ENCODE measurements at regions not wholly inside any gene's neighbourhood (a gene's known extent, or its start where the extent isn't known, plus 50 kb on each side); places are given as distances from the start of the nearest gene placed in this dataset.
"Not testable (repeated sequence)": the region's sequence is repeated elsewhere in the genome, so short reads cannot be mapped to it uniquely, and the experiment has no call there.

GRCh38 chr16:15223398-15223797 is 129.3 kb upstream of the RRN3 start:
- not testable (repeated sequence) for H3K4me3 ChIP-seq, H3K27ac ChIP-seq

GRCh38 chr16:15219679-15220615 is 125.9 kb upstream of the RRN3 start:
- H3K4me1 ChIP-seq; H3K4me3 ChIP-seq; H3K36me3 ChIP-seq; intact Hi-C loops (cut with DNase I); H3K9me3 ChIP-seq; H3K27me3 ChIP-seq; DNase-seq (ENCODE audit: low spot score in 2 of 2); H3K27ac ChIP-seq: not testable (repeated sequence)
- peak; percentile 46 to 71 (median 70) for TF ChIP-seq CTCF (IDR thresholded peaks at IDR 0.05)

More at GRCh38 chr16:15223398-15223797, 129.3 kb upstream of the RRN3 start:
- intact Hi-C loops (cut with DNase I); DNase-seq (ENCODE audit: low spot score in 2 of 2); H3K36me3 ChIP-seq; H3K27me3 ChIP-seq; H3K9me3 ChIP-seq; H3K4me1 ChIP-seq: not testable (repeated sequence)

- H3K4me1 ChIP-seq; H3K27ac ChIP-seq; H3K36me3 ChIP-seq; H3K27me3 ChIP-seq; DNase-seq (ENCODE audit: low spot score in 2 of 2); H3K9me3 ChIP-seq; intact Hi-C loops (cut with DNase I); H3K4me3 ChIP-seq: not testable (repeated sequence)
These were observed 124.9 kb upstream of the RRN3 start for GRCh38 chr16:15218856-15219500.

GRCh38 chr16:15207202-15207981 is 113.3 kb upstream of the RRN3 start:
- H3K9me3 ChIP-seq; H3K4me1 ChIP-seq; H3K4me3 ChIP-seq; H3K36me3 ChIP-seq; intact Hi-C loops (cut with DNase I); H3K27ac ChIP-seq; DNase-seq (ENCODE audit: low spot score in 2 of 2); H3K27me3 ChIP-seq: not testable (repeated sequence)

GRCh38 chr16:15206439-15206838 is 112.4 kb upstream of the RRN3 start:
- H3K27ac ChIP-seq; intact Hi-C loops (cut with DNase I): not testable (repeated sequence)

GRCh38 chr16:15205939-15206338 is 111.9 kb upstream of the RRN3 start:
- DNase-seq (ENCODE audit: low spot score in 2 of 2); H3K27me3 ChIP-seq; H3K4me1 ChIP-seq; H3K27ac ChIP-seq; H3K9me3 ChIP-seq; intact Hi-C loops (cut with DNase I); H3K4me3 ChIP-seq; H3K36me3 ChIP-seq: not testable (repeated sequence)

More at GRCh38 chr16:15206439-15206838, 112.4 kb upstream of the RRN3 start:
- not testable (repeated sequence) for H3K9me3 ChIP-seq; H3K4me1 ChIP-seq; H3K4me3 ChIP-seq; H3K27me3 ChIP-seq; H3K36me3 ChIP-seq; DNase-seq (ENCODE audit: low spot score in 2 of 2)

GRCh38 chr16:15204571-15204970 is 110.5 kb upstream of the RRN3 start:
- H3K9me3 ChIP-seq; H3K27me3 ChIP-seq; DNase-seq (ENCODE audit: low spot score in 2 of 2); intact Hi-C loops (cut with DNase I); H3K36me3 ChIP-seq; H3K27ac ChIP-seq; H3K4me3 ChIP-seq; H3K4me1 ChIP-seq: not testable (repeated sequence)

GRCh38 chr16:15192813-15193212 is 98.7 kb upstream of the RRN3 start:
- H3K27me3 ChIP-seq; H3K4me3 ChIP-seq; H3K9me3 ChIP-seq; DNase-seq (ENCODE audit: low spot score in 2 of 2); intact Hi-C loops (cut with DNase I); H3K27ac ChIP-seq; H3K4me1 ChIP-seq; H3K36me3 ChIP-seq: not testable (repeated sequence)

GRCh38 chr16:15192197-15192596 is 98.1 kb upstream of the RRN3 start:
- DNase-seq (ENCODE audit: low spot score in 2 of 2); H3K27ac ChIP-seq; H3K4me3 ChIP-seq; intact Hi-C loops (cut with DNase I); H3K9me3 ChIP-seq; H3K27me3 ChIP-seq; H3K36me3 ChIP-seq; H3K4me1 ChIP-seq: not testable (repeated sequence)

- H3K27me3 ChIP-seq; H3K4me1 ChIP-seq; H3K9me3 ChIP-seq; H3K4me3 ChIP-seq; intact Hi-C loops (cut with DNase I); DNase-seq (ENCODE audit: low spot score in 2 of 2); H3K27ac ChIP-seq; H3K36me3 ChIP-seq: not testable (repeated sequence)
These were observed 95.4 kb upstream of the RRN3 start for GRCh38 chr16:15189478-15189877.

Data from ascending aorta (tissue), 2 donors.